ENCODE measurements at regions not wholly inside any gene's neighbourhood (a gene's known extent, or its start where the extent isn't known, plus 50 kb on each side); places are given as distances from the start of the nearest gene placed in this dataset.

- Histone ChIP-seq H3K36me3 (replicated peaks; ENCODE audit: insufficient read depth, low read depth) (no peaks in the 10 kb centered on the region), H3K4me2 (no peak overlapping the region), H3K79me2 (no peaks in the 10 kb centered on the region), H2AFZ (no peak overlapping the region), H3K4me3 (no peak overlapping the region), H3K9me2 (replicated peaks; ENCODE audit: insufficient read depth) (no peaks in the 10 kb centered on the region), H3K4me1 (ENCODE audit: insufficient read depth) (no peaks in the 10 kb centered on the region), H3K27me3 (no peaks in the 10 kb centered on the region), H3K27ac (no peak overlapping the region), H3K9me3 (ENCODE audit: low read depth) (no peaks in the 10 kb centered on the region), H4K20me1 (ENCODE audit: insufficient read depth, poor library complexity, severe bottlenecking) (no peaks in the 10 kb centered on the region)
- 80% methylated on average over 3 of the region's 3 CpGs for WGBS (ENCODE audit: low lambda C conversion rate, missing lambda C conversion rate)
- no peak for TF ChIP-seq CTCF (IDR thresholded peaks at IDR 0.05; ENCODE audit: poor library complexity)
- TF ChIP-seq EZH2 (IDR thresholded peaks at IDR 0.05; ENCODE audit: borderline replicate concordance), result no peak
- no peak for TF ChIP-seq EZH2phosphoT487 (IDR thresholded peaks at IDR 0.05; ENCODE audit: low read depth, severe bottlenecking, unreplicated experiment)
- no peak for DNase-seq (ENCODE audit: low spot score)
Observed at GRCh38 chr5:163976696-163977095, 471.3 kb downstream of the MAT2B start.

GRCh38 chr5:163978897-163979296, 473.5 kb downstream of the MAT2B start:
- Histone ChIP-seq H3K4me2 (no peak overlapping the region), H3K9me3 (ENCODE audit: low read depth) (no peaks in the 10 kb centered on the region), H3K36me3 (replicated peaks; ENCODE audit: insufficient read depth, low read depth) (no peaks in the 10 kb centered on the region), H2AFZ (no peak overlapping the region), H4K20me1 (ENCODE audit: insufficient read depth, poor library complexity, severe bottlenecking) (no peaks in the 10 kb centered on the region), H3K4me3 (no peak overlapping the region), H3K27me3 (no peaks in the 10 kb centered on the region), H3K27ac (no peak overlapping the region), H3K9me2 (replicated peaks; ENCODE audit: insufficient read depth) (no peaks in the 10 kb centered on the region), H3K4me1 (ENCODE audit: insufficient read depth) (no peaks in the 10 kb centered on the region), H3K79me2 (no peaks in the 10 kb centered on the region)
- TF ChIP-seq EZH2phosphoT487 (IDR thresholded peaks at IDR 0.05; ENCODE audit: low read depth, severe bottlenecking, unreplicated experiment) (no peak), EZH2 (IDR thresholded peaks at IDR 0.05; ENCODE audit: borderline replicate concordance) (no peak), CTCF (IDR thresholded peaks at IDR 0.05; ENCODE audit: poor library complexity) (no peak)
- 46% methylated on average over 5 of the region's 5 CpGs for WGBS (ENCODE audit: low lambda C conversion rate, missing lambda C conversion rate)
- no peak for DNase-seq (ENCODE audit: low spot score)

- Histone ChIP-seq H3K9me2 (replicated peaks; ENCODE audit: insufficient read depth) (no peaks in the 10 kb centered on the region), H3K4me2 (no peak overlapping the region), H3K79me2 (no peaks in the 10 kb centered on the region), H3K36me3 (replicated peaks; ENCODE audit: insufficient read depth, low read depth) (no peaks in the 10 kb centered on the region), H4K20me1 (ENCODE audit: insufficient read depth, poor library complexity, severe bottlenecking) (no peaks in the 10 kb centered on the region), H3K9me3 (ENCODE audit: low read depth) (no peaks in the 10 kb centered on the region), H3K4me3 (no peak overlapping the region), H3K27ac (no peak overlapping the region), H3K4me1 (ENCODE audit: insufficient read depth) (no peaks in the 10 kb centered on the region), H2AFZ (no peak overlapping the region), H3K27me3 (no peaks in the 10 kb centered on the region)
- 75% methylated on average over 4 of the region's 4 CpGs for WGBS (ENCODE audit: low lambda C conversion rate, missing lambda C conversion rate)
- DNase-seq (ENCODE audit: low spot score), result no peak
- TF ChIP-seq CTCF (IDR thresholded peaks at IDR 0.05; ENCODE audit: poor library complexity) (no peak), EZH2 (IDR thresholded peaks at IDR 0.05; ENCODE audit: borderline replicate concordance) (no peak), EZH2phosphoT487 (IDR thresholded peaks at IDR 0.05; ENCODE audit: low read depth, severe bottlenecking, unreplicated experiment) (no peak)
Observed at GRCh38 chr5:163988566-163988965, 483.1 kb downstream of the MAT2B start.

GRCh38 chr5:163993126-163993525, 487.7 kb downstream of the MAT2B start:
- 76% methylated on average over 6 of the region's 6 CpGs for WGBS (ENCODE audit: low lambda C conversion rate, missing lambda C conversion rate)
- no peaks in the 10 kb centered on the region for H3K9me2 ChIP-seq (replicated peaks; ENCODE audit: insufficient read depth)
- no peaks in the 10 kb centered on the region for H3K27me3 ChIP-seq
- H3K4me3 ChIP-seq, result no peak overlapping the region
- no peak overlapping the region for H3K27ac ChIP-seq
- H4K20me1 ChIP-seq (ENCODE audit: insufficient read depth, poor library complexity, severe bottlenecking), result no peaks in the 10 kb centered on the region
- H3K9me3 ChIP-seq (ENCODE audit: low read depth), result no peaks in the 10 kb centered on the region
- no peaks in the 10 kb centered on the region for H3K36me3 ChIP-seq (replicated peaks; ENCODE audit: insufficient read depth, low read depth)
- no peak overlapping the region for H2AFZ ChIP-seq
- H3K4me1 ChIP-seq (ENCODE audit: insufficient read depth), result no peaks in the 10 kb centered on the region
- no peak for DNase-seq (ENCODE audit: low spot score)
- TF ChIP-seq CTCF (IDR thresholded peaks at IDR 0.05; ENCODE audit: poor library complexity) (no peak), EZH2phosphoT487 (IDR thresholded peaks at IDR 0.05; ENCODE audit: low read depth, severe bottlenecking, unreplicated experiment) (no peak), EZH2 (IDR thresholded peaks at IDR 0.05; ENCODE audit: borderline replicate concordance) (no peak)
- no peaks in the 10 kb centered on the region for H3K79me2 ChIP-seq
- H3K4me2 ChIP-seq, result no peak overlapping the region

All from hepatocyte (in vitro differentiated cells).